GM21360 (cell line): ENCODE measurements at regions not wholly inside any gene's neighbourhood (a gene's known extent, or its start where the extent isn't known, plus 50 kb on each side); places are given as distances from the start of the nearest gene placed in this dataset.

ENCODE experiments used
- ATAC-seq: cut with Tn5 transposase; IDR thresholded peaks from one replicate; pipeline ENCODE4 v1.9.1; 2021; ENCODE audit warnings: mild to moderate bottlenecking, moderate library complexity; ENCODE audit not compliant: unreplicated experiment

DNA sequence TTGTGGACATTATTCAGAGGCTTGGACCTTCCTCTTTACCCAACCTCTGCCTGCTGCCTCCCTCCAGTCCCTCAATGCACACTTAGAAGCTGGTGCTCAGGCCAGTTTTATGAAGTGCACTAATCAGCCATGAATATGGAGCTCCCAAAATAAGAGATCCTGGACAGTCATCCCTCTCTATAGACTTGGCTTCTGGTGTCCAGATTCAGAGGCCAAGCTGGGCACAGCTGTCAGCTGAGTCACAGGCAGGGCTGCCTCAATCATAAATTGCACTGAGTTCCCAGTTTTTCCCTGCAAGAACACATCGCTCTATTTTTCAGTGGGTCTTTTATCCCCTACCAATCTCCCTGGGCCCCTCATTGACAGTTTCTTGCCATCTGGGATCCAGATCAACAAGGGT, 161.7 kb upstream of the CADM1 start:
- ATAC-seq: no peak

DNA sequence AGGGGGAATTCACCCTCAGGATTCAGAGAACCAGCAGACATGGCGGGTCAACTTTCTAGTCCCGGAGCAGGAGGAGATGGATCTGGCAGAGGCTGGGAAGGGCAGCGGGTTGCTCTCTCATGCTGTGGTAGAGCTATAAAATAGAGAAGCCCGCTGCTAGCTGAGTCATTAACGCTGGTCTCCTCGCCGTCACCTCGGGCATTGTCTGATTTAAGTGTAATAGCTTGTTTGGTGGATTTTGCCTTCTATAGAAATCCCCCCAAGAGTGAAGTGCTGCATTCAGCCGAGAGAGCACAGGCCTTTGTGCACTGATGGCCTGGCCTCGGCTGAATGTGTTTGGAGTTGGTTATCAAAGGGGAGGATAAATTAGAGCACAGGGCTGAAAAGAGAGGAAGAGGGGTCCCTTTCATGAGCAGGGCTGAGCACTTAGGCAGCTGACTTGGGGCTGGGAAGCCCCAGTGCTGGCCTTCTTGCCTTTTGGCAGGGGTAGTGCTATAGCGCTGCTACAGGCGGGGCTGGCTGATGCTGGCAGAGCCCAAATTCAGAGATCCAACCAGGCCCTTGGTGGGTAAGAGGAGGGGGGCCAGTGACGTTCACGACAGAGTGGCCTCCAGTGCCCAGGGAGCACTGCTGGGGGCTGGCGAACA, 161.1 kb upstream of the CADM1 start:
- ATAC-seq: no peak

DNA sequence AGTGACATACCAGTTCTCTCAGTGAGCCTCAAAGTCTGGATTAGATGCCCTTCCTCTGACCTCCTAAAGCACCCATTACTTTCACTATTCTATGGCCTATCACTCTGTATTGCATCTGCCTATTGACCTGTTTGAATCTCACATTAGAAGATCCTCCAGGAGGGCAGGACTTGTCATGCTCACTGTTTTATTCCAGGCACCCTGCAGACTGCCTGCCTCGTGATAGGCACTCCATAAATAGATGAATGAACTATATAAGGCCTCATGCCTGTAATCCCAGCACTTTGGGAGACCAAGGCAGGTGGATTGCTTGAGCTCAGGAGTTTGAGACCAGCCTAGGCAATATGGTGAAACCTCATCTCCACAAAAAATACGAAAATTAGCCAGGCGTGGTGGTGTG, 160.1 kb upstream of the CADM1 start:
- ATAC-seq: no peak

DNA sequence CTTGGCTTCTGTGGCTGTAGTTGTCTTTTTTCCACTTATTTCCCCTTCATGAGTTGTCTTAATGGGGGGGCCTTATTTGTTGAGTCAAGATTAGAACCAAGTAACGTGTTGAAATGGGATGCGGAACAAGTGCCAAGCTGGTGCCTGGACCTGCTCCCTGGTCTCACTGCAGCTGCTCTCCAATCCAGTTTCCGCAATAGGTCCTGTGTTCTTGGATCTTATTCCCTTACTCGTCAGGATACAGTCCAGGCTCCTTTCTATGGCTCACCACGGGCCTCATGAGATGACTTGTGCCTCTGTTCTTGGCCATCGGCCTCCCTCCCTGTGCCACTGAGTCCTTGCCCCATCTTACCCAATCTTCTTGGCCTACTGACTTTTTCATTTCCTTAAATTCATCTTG, 159.6 kb upstream of the CADM1 start:
- no peak for ATAC-seq

DNA sequence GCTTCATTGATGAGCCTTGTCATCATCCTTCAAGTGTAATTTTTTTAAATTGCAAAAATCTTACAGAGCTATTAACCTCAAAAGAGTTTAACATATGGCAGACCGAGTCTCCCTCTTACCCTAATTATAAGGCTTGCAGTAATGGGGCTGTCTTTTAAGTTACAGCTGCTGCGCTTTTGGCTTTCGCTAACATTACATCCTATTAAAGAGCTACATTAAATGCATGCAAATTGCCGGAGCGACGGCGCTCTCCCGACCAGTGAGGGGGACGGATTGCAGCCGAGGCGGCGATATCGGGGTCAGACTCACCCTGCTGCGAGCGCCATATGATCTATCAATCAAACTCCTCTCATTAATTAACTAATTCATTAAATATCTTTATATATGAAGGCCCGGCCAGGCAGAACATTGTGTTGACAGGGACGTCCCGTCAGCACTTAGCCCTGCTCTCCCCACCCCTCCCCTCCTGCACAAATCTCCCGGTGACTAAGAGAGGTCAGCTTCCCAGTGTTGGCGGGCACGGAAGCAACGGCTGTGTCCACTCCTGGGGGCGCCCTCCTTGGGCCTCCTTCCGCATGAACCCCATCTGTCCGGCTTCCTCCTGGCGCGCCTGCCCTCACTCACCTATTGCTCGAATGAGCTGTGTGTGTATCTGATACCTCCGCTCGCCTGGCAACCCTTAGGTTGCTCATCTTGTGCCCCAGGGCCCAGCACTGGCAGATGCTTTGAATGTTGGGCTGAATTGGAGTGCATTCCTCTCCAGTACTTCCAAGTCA, 156.0 kb upstream of the CADM1 start:
- ATAC-seq: no peak

DNA sequence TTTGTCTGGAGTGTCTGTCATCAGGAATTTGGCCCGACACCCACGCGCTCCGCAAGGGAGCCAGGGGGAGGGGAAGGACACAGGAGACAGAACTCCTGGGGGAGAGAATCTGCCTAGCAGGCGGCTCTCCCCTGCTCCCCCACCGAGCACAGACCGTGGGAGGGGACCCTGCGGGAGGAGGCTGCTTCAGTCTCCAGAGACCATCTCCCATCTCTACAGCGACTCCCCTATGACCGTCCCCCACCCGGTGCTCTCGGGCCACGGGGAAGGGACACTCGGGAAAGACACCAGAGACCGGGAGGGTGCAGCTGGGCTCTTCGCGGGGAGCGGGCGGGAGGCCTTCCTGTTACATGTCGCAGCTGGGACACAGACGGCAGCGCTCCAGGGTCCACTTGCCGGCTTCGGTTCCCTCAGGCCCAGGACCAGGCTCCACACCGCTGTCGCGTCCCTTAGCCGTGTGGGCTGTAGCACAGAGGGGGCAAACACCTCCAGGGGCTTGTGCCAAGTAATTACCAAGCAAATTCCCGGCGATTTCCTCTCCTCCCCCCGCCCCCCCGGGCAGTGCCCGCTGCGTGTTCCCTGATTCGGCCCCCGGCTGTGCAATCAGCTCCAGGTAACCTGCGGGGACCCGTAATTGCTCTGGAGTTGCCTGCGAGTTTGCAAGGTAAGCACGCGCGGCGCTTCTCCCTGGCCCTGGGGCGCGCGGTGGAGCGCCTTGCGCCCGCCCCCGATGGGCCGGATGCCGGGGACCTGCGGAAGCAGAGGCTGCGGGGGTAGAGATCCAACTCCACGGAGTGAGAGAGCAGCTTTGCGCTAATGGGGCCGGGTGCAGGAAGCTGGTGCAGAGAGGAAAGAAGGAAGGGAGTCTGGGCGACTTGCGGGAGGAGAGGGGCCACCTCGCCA, 155.1 kb upstream of the CADM1 start:
- ATAC-seq: no peak

DNA sequence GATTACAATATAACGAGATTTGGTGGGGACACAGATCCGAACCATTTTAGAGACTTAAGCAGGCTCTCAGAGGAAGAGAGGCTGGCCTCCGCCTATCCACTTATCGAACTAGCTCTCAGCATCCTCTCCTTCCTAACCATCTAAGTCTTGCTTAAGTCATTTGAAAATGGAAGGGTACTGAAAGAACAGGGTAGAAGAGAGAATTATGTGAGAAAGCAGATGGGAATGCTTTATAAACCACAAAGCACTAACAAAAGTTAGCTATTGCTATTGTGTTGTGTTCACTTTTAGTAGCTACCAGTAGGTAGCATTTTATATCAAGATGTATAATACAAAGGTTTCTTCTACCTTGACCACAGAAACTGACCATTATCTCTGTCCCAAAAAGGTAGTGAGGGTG, 153.4 kb upstream of the CADM1 start:
- no peak for ATAC-seq

DNA sequence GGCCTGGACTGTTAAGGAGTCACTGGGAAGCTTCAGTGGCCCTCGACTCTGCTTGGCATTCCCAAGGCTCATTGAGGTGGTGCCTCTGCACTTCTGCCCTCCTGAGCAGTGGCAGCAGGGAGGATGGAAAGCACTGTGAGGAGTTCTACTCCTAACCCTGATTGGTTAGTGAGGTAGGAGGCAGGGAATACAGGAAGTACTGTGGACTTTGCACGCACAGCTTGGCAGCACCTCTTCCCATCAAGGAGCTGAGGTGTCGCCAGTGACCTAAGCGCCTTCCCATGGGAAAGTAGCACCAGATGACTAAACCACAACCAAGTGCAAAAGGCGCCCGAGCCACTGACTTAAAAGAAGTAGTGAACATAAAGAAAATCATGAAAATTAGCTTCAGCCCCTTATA, 152.5 kb upstream of the CADM1 start:
- no peak for ATAC-seq

DNA sequence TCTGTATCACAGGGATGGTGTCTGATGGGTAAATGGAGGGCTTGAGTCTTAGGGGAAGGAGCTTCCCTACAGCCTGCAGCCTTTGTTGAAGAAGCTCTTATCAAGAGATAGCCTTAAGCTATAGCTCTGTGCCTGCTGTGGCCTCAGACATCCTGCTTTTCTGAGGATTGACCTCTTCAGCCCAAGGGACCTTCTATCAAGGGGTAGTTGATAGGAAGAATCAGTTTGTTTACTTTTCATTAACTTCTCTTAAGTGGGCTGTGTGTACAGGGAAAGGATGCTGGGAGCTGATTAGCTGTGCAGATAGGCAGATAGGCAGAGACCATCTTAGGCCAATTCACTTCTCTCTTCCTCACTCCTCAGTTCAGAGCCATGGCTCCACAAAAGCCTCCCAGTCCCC, 151.8 kb upstream of the CADM1 start:
- no peak for ATAC-seq

DNA sequence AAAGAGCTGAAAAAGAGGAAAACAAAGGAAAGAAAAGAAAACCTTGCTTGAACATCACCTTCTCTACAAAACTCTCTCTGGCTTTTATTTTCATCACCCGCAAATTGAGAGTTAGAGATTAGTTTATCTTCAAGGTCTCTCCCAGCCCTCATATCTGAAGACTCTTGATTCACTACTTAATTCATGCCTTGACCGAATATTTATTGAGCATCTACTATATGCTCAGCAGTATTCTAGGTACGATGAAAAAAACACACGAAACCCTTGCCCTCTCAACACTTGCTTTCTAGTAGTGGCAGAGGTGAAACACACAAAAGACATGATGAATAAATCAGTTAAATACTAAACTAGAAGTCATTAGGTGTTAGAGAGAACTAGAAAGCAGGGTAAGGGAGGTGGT, 150.6 kb upstream of the CADM1 start:
- ATAC-seq: no peak

DNA sequence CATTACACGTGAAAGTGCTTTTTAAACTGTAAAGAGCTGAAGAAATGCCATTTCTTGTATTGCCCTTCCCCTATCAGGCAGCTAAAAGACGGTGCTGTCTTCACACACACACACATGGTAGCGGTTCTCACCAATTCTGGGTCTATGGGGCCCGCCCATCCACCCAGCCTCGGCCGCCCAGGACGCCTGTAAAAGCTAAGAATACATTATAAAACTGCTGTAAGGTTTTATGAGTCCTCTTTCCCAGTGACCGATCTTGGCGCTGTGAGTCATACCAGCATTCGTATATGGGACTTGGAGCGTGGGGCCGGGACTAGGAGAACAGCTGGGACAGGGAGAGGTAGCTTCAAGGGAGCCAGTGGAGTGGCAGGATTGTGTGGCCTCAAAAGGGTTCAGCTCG, 149.7 kb upstream of the CADM1 start:
- no peak for ATAC-seq

DNA sequence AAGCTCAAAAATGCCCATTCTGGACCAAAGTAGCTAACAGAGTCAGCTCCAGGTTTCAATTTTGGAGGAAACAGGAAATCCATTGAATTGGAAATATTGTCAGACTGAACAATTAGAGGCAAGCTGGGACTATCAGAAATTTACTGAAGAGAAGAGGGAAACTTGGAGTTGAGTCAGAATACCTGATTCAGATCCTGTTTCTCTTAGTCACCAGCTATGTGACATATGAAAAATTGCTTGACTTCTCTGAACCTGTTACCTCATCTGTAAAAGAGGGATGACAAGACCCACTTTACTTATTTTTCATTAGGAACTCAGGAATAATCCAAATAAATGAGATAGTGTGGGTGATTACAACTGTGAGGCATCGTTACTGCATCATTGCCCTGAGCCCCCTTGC, 148.9 kb upstream of the CADM1 start:
- no peak for ATAC-seq

DNA sequence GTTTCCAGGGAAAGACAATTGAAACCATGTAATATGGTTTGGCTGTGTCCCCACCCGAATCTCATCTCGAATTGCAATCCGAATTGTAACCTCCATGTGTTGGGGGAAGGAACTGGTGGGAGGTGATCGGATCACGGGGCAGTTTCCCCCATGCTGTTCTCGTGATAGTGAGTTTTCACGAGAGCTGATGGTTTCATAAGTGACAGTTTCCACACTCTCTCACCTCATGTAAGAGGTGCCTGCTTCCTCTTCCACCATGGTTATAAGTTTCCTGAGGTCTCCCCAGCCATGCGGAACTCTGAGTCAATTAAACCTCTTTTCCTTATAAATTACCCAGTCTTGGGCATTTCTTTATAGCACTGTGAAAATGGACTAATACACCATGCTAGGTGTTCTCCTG, 148.3 kb upstream of the CADM1 start:
- ATAC-seq: no peak

DNA sequence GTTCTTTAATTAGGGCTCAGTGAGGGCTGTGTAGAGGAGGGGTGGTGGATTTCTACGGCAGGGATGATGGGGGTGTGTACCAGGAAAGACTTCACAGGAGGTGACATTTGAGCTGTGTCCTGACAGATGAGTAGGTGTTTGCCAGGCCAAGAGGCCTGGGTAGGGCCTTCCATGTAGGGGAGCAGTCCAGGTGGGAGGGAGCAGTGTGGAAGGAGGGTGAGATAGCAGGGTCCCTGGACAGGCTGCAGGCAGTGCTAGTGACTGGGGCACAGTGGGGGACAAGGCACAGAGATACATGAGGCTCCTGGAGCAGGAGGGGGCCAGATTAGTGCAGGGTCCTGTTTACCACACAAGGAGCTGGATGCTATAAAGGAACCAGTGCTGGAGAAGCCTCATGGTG, 147.9 kb upstream of the CADM1 start:
- ATAC-seq: no peak

DNA sequence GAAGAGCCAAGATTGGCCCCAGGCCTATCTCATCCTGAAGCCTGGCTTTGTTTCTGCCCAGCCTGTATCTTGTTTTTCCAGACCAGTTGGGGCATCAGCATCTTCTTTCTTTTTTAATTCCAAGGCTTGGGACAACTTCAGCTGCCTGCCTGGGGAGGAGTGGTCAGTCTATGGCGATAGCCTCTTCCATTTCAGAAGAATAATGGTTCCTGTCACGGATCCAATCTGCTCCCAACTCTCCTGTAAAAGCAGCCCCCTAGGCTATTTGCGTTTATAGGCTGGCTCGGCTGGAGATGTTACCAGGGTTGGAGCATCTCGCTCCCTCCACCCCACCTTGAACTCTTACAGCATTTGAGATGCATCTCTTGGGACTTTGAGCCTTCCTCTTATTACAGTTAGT, 145.2 kb upstream of the CADM1 start:
- ATAC-seq: no peak

DNA sequence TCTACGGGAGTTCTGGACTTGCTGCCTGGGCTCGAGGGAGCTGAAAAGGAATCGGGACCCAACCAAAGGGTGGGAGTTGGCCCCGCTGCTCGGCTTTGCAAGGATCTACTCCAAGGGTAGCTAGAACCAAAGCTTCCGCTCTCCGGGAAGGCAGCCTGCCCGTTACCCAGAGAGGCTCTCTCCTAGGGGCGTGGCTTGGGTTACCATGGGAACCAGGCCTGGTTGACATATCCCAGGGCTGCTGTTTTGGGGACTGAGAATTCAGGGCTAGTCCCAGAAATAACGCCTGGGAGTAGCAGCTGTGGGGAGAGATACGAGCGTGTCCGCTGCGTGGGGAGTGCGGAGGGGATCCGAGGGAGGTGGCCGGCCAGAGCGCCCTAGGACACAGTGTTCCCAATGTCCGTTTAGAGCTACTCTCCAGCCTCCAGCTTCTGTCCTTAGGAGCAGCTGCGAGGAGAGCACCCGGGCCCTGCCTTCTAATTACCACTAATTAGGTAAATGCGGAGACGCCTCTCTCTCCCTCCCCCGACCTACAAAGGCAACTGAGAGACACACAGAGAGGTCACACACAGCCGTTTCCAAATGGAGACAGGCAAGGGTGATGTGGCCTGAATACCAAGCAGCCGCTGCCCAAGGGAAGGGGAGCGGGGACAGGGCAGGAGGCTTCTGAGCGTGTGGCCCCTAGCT, 141.6 kb upstream of the CADM1 start:
- ATAC-seq: no peak

DNA sequence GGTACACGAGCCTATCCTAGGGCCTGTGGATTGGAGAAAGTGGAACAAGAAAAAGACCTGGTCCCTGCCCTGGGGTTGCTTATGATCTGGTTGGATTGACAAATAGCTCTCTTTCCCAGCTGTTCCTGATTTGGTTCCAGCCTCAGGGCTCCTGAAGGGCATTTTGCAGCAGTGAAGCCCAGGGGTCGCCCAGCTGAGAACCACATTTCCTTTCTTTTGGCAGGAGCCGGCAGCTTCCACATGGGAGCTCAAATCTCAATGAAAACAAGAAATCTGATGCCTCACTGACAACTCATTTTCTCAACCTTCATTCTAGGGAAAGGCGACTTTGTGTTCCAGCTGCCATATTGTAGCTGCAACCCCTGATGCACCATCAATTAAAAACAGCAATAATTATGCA, 140.6 kb upstream of the CADM1 start:
- no peak for ATAC-seq

DNA sequence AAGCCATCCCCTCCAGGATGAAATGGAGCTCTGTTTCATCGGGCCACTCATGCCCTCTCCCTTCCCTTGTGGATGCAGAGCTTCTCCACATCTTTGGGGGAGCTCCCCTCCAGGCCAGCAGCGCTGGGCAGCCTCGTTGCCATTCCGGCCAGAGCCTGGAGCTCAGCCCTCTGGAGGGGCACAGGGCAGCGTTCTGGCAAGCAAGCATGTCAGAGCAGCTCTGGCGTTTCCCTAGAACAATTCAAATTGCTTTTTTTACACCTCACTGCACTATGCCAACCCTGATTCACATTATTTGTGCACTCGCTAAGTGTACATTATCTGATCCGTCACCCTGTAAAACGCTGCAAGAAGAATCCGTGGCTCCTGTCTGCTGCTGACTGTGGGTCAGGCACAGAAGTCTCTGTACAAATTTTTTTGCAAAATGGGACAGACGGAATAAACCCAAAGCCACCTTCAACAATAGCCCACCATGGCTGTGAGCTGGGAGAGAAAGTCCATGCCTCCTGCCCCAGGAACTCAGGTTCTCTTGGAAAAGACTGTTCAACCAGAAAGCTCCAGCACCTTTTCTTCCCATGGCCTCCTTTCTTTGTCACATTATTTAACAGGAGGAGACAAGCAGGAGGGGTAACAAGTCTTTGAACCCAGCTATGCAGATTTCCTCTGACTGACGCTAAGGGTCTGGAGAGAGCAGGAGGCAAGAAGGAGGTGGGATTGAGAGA, 139.5 kb upstream of the CADM1 start:
- ATAC-seq: no peak

DNA sequence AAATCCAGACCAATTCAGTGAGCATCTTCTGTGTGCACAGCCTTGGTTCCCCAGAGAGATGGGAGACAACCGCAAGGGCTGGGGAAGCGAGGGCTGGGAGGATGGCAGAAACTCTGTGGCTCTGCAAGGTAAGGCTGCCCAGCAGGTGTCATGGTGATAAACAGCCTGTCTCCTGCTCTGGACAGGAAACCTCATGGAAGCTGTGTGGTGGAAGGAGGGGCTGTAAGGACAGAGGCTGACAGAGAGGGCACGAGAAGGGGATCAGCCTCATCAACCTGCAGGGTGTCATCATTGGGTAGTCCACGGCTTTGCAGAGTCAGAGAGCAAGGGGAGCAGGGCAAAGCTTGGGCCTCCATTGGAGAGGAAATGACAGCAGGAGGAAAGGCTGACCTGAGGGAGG, 138.4 kb upstream of the CADM1 start:
- no peak for ATAC-seq

DNA sequence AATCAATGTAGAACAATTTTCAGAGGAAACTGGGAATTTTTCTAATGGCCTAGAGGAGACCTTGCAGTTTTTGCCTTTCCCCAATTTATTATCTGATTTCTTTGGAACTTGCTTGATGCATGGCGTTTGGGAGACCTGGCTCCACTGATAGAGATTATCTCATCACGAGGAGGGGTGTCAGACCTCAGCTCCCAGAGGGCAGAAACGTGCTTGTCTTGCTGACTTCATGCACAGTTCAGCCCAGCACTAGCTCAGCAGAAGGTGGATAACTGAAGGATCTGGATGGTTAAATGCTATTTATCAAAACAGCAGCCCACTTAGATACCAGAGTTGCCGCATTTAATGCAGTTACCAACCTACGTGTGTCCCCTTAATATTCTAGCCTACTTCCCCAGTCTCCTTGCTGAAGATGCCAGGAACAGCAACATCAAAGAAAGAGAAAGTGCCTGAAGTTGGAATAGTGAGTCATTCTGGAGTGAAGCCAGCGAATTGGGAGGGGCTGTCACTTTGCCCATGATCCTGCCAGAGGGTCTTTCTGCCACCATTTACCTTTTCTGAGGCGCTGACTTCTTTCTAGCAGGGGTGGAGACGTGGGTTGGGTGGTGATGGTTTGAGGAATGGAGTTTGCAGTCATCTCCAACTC, 133.5 kb upstream of the CADM1 start:
- ATAC-seq: no peak
